RWPE2 (cell line): ENCODE measurements at regions not wholly inside any gene's neighbourhood (a gene's known extent, or its start where the extent isn't known, plus 50 kb on each side); places are given as distances from the start of the nearest gene placed in this dataset.

Source experiments
- ATAC-seq: fragments of 200-7000 bp; cut with Tn5 transposase; 3 replicates; pipeline ENCODE4 v1.9.1; 2021; ENCODE audit warnings: low read depth
- DNase-seq: peaks from one replicate; pipeline ENCODE4 v3.0.0-alpha.2; 2020; ENCODE audit warnings: low spot score
- H3K27ac ChIP-seq: fragments of 450-650 bp; 2 replicates; pipeline ENCODE4 v1.5.1; 2017; ENCODE audit warnings: mild to moderate bottlenecking; ENCODE audit not compliant: poor library complexity, severe bottlenecking
- H3K27me3 ChIP-seq: fragments of 250-450 bp; sonication (Bioruptor Pico); 2 replicates; pipeline ENCODE4 v1.5.1; 2021; ENCODE audit warnings: mild to moderate bottlenecking, moderate library complexity; ENCODE audit not compliant: insufficient read depth, poor library complexity, severe bottlenecking
- H3K36me3 ChIP-seq: fragments of 250-450 bp; sonication (Bioruptor Pico); 2 replicates; pipeline ENCODE4 v1.5.1; 2020; ENCODE audit warnings: low read depth, mild to moderate bottlenecking, moderate library complexity
- H3K4me1 ChIP-seq: fragments of 250-450 bp; sonication (Bioruptor Pico); 2 replicates; pipeline ENCODE4 v1.5.1; 2021; ENCODE audit warnings: mild to moderate bottlenecking, moderate library complexity; ENCODE audit not compliant: insufficient read depth, poor library complexity, severe bottlenecking
- H3K4me3 ChIP-seq: fragments of 250-450 bp; sonication (Bioruptor Pico); 2 replicates; pipeline ENCODE4 v1.5.1; 2021; ENCODE audit warnings: mild to moderate bottlenecking, moderate library complexity; ENCODE audit not compliant: severe bottlenecking
- H3K9me3 ChIP-seq: fragments of 250-450 bp; sonication (Bioruptor Pico); 2 replicates; pipeline ENCODE4 v1.5.1; 2021; ENCODE audit warnings: mild to moderate bottlenecking, moderate library complexity; ENCODE audit not compliant: severe bottlenecking
- CTCF ChIP-seq: fragments of 450-650 bp; IDR thresholded peaks from one replicate; pipeline ENCODE4 v1.5.1; 2017; ENCODE audit warnings: mild to moderate bottlenecking, moderate library complexity; ENCODE audit not compliant: poor library complexity, severe bottlenecking

DNA sequence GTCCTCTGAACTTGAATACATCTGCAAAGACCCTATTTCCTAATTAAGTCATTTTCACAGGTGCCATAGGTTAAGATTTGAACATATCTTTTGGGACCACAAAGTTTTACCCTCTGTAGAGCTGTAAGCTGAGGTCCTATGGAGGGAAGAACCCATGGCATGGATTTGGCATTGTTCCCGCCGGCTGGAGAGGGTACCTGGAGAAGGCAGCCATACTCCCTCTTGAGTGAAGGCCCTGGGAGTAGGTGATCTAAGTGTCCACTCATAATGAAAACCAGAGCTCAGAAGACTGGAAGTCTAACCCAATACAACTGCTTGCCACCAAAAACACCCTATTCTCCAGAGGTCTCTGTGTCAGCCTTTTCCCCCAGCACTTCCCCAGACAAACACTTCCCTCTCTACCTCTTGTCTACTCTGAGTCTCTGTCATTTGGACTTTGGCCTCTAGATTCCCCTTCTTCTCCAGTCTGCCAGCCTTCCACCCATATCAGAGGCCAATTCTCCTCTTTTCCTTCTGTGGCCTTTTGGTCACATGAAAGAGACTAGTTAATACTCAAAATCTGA is 363.9 kb downstream of the MAFB start:
- DNase-seq = no peak
- no peak for TF ChIP-seq CTCF
- Histone ChIP-seq H3K9me3 (no peaks in the 10 kb centered on the region), H3K36me3 (no peaks in the 10 kb centered on the region), H3K4me1 (peaks cover 6% of the 10 kb centered on the region), H3K4me3 (no peak overlapping the region), H3K27ac (no peak overlapping the region), H3K27me3 (no peaks in the 10 kb centered on the region)
- no peak for ATAC-seq

DNA sequence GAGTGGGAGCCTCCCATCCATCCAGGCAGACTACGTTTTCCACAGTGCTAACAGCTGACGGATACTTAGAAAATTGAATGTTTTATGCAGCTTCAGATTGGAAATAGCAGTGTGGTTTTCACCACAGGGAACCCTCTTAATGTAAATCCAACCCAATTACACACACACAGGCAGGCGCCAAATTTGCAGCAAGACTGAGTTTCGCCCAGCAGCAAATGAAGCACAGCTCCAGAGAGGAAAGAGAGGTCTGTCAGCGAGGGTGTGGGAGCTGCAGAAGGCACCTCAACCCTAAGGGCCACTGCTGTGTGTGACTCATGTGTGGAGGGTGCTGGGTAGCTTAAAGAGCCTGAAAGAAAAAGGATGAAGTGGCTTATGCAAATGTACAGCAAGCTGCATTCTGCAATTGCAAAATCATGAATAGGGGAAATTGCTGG is 365.7 kb downstream of the MAFB start:
- Histone ChIP-seq H3K4me3 (no peak overlapping the region), H3K27ac (no peak overlapping the region), H3K9me3 (no peaks in the 10 kb centered on the region), H3K27me3 (no peaks in the 10 kb centered on the region), H3K4me1 (peaks cover 6% of the 10 kb centered on the region), H3K36me3 (no peaks in the 10 kb centered on the region)
- TF ChIP-seq CTCF = no peak
- ATAC-seq (peak; percentile 64), DNase-seq (no peak)

DNA sequence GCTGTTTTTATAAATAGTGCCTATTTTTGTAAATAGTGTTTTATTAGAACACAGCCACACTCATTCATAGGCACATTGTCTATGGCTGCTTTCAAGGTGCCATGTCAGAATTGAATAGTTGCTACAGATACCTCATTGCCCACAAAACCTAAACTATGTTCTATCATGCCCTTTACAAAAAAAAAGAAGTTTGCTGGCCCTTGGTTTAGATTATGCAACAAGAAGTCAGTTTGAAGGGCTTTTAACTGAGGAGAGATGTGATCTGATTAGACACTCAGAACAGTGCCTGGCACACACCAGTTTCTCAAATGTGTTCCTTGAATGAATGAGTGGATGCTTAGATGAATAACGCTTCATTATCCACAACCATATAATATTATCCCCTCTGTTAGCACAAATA is 366.1 kb downstream of the MAFB start:
- H3K4me3 ChIP-seq = no peak overlapping the region
- H3K9me3 ChIP-seq = no peaks in the 10 kb centered on the region
- H3K4me1 ChIP-seq = peaks cover 6% of the 10 kb centered on the region
- no peaks in the 10 kb centered on the region for H3K36me3 ChIP-seq
- H3K27me3 ChIP-seq = no peaks in the 10 kb centered on the region
- TF ChIP-seq CTCF = no peak
- ATAC-seq = no peak
- no peak overlapping the region for H3K27ac ChIP-seq
- DNase-seq = no peak

- TF ChIP-seq CTCF = no peak
- Histone ChIP-seq H3K9me3 (no peaks in the 10 kb centered on the region), H3K27ac (no peak overlapping the region), H3K4me1 (no peaks in the 10 kb centered on the region), H3K4me3 (no peak overlapping the region), H3K27me3 (no peaks in the 10 kb centered on the region), H3K36me3 (no peaks in the 10 kb centered on the region)
- ATAC-seq = no peak
- DNase-seq = no peak
These were observed 368.5 kb downstream of the MAFB start for GRCh38 chr20:40320517-40321011.

DNA sequence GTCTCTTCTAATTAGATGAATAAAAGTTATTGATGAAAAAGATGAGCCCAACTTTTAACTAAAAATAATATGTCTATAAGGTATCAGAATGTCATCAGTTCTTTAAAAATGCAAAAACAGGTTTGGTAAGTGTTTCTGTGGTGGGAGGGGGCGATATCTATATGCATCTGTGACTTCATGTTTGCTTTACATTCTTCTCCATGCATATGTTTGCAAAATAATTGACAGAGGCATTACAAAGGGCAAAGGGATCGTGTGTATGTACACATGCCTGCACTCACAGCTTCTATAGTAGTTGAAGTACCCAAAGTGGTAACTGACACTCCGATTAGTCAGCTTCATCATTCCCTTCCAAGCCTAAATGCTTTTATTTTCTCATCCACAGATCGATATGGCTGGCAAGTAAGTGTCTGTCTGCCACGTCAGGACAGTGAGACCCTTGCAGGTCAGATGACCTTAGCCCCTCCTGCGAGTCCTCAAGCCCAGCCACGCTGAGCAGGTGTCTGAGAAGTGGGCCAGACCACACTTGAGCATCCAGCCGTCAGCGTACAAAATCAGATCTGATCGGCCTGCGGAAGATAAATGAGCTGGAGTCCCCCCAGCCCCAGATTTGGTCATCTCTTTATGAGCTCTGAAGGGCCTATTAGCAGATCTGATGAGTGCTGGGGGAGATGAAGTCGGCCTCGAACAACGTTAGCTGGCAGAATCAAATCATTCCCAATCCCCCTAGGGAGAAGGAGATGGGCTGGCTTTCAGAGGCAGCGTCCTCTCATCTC is 369.1 kb downstream of the MAFB start:
- ATAC-seq (no peak), DNase-seq (no peak)
- no peak overlapping the region for H3K27ac ChIP-seq

More for the DNA sequence above, 369.1 kb downstream of the MAFB start:
- Histone ChIP-seq H3K4me1 (no peaks in the 10 kb centered on the region), H3K36me3 (no peaks in the 10 kb centered on the region), H3K27me3 (no peaks in the 10 kb centered on the region), H3K4me3 (no peak overlapping the region), H3K9me3 (no peaks in the 10 kb centered on the region)
- TF ChIP-seq CTCF = no peak
